Fibroblast of lung (primary cell): ENCODE measurements at regions not wholly inside any gene's neighbourhood (a gene's known extent, or its start where the extent isn't known, plus 50 kb on each side); places are given as distances from the start of the nearest gene placed in this dataset.
"Not testable (repeated sequence)": the region's sequence is repeated elsewhere in the genome, so short reads cannot be mapped to it uniquely, and the experiment has no call there.

Source experiments
- DNase-seq, 2 donors: peaks; one replicate each; pipeline versions ENCODE4 v3.0.0 to v3.0.0-alpha.2; 2010; ENCODE audit warnings: low read depth in 2 of 2
- H2AFZ ChIP-seq: 2 replicates; pipeline ENCODE4 v1.5.1; 2012; ENCODE audit warnings: low read length, control low read depth, inconsistent platforms
- H3K27ac ChIP-seq: 2 replicates; pipeline ENCODE4 v1.5.1; 2011; ENCODE audit warnings: low read length, control low read depth; ENCODE audit not compliant: insufficient read depth
- H3K27me3 ChIP-seq: 2 replicates; pipeline ENCODE4 v1.5.1; 2011; ENCODE audit warnings: mild to moderate bottlenecking, low read length; ENCODE audit not compliant: control insufficient read depth, insufficient read depth
- H3K36me3 ChIP-seq: 2 replicates; pipeline ENCODE4 v1.5.1; 2011; ENCODE audit warnings: low read length; ENCODE audit not compliant: control insufficient read depth, insufficient read depth
- H3K4me1 ChIP-seq: 2 replicates; pipeline ENCODE4 v1.5.1; 2011; ENCODE audit warnings: low read length; ENCODE audit not compliant: control insufficient read depth, insufficient read depth; ENCODE audit errors: extremely low read depth
- H3K4me2 ChIP-seq: 2 replicates; pipeline ENCODE4 v1.5.1; 2011; ENCODE audit warnings: low read length, control low read depth; ENCODE audit not compliant: insufficient read depth; ENCODE audit errors: extremely low read depth
- H3K4me3 ChIP-seq, 4 experiments: fragments of 200-600 bp in 1 of 4; sonication (generic) in 1 of 4; replicated peaks in 1 of 4; 2 replicates each; pipeline ENCODE4 v1.5.1; 2011 to 2016; ENCODE audit warnings: low read length in 4 of 4, low read depth in 3 of 4, mild to moderate bottlenecking in 3 of 4, control low read depth in 2 of 4, inconsistent platforms in 1 of 4, mixed read lengths in 1 of 4; ENCODE audit not compliant: insufficient read depth in 1 of 4; ENCODE audit errors: control extremely low read depth in 1 of 4
- H3K79me2 ChIP-seq: 2 replicates; pipeline ENCODE4 v1.5.1; 2012; ENCODE audit warnings: mild to moderate bottlenecking, low read length, inconsistent platforms; ENCODE audit not compliant: control insufficient read depth, insufficient read depth
- H3K9ac ChIP-seq: 2 replicates; pipeline ENCODE4 v1.5.1; 2011; ENCODE audit warnings: mild to moderate bottlenecking, low read length, control low read depth; ENCODE audit not compliant: insufficient read depth
- H3K9me3 ChIP-seq: 2 replicates; pipeline ENCODE4 v1.5.1; 2012; ENCODE audit warnings: low read depth, low read length; ENCODE audit not compliant: control insufficient read depth, insufficient read depth
- H4K20me1 ChIP-seq: 2 replicates; pipeline ENCODE4 v1.5.1; 2011; ENCODE audit warnings: low read length; ENCODE audit not compliant: control insufficient read depth, insufficient read depth; ENCODE audit errors: extremely low read depth
- EZH2 ChIP-seq: IDR thresholded peaks from 2 replicates; pipeline ENCODE4 v1.5.1; 2012; ENCODE audit warnings: low read length, control low read depth, mild to moderate bottlenecking; ENCODE audit errors: missing control alignments
- TF ChIP-seq, protein P1 (sequence below), 2 donors: IDR thresholded peaks in 1 of 2; conservative IDR thresholded peaks in 1 of 2; 1 replicate in 1 of 2; 2 replicates in 1 of 2; pipeline ENCODE4 v1.5.1; 2011 to 2012; ENCODE audit warnings: low read length in 2 of 2, control low read depth in 1 of 2, inconsistent platforms in 1 of 2, low read depth in 1 of 2, mild to moderate bottlenecking in 1 of 2

DNA sequence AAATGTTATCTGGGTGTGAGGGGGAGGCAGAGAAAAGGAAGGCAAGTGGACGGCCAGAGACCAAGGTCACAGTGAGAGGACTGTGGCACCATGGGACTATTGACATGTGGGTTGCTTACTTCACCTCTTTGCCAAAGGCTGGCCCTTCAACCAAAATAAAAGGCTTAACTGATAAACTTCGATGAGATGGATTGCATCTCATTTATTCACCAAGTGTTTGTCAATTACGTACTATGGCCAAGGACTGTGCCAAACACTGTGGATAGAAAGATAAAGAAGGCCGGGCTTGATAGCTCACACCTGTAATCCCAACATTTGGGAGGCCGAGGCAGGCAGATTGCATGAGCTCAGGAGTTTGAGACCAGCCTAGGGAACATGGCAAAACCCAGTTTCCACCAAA is 98.7 kb upstream of the CCBE1 start:
- Histone ChIP-seq H3K36me3 (no peaks in the 10 kb centered on the region), H3K27me3 (no peaks in the 10 kb centered on the region), H4K20me1 (no peaks in the 10 kb centered on the region), H3K9me3 (no peaks in the 10 kb centered on the region), H2AFZ (no peak overlapping the region), H3K4me1 (no peaks in the 10 kb centered on the region), H3K4me3 (no peak overlapping the region), H3K79me2 (no peaks in the 10 kb centered on the region), H3K4me2 (no peak overlapping the region), H3K9ac (no peak overlapping the region), H3K27ac (no peak overlapping the region)
- TF ChIP-seq, protein P1, sequence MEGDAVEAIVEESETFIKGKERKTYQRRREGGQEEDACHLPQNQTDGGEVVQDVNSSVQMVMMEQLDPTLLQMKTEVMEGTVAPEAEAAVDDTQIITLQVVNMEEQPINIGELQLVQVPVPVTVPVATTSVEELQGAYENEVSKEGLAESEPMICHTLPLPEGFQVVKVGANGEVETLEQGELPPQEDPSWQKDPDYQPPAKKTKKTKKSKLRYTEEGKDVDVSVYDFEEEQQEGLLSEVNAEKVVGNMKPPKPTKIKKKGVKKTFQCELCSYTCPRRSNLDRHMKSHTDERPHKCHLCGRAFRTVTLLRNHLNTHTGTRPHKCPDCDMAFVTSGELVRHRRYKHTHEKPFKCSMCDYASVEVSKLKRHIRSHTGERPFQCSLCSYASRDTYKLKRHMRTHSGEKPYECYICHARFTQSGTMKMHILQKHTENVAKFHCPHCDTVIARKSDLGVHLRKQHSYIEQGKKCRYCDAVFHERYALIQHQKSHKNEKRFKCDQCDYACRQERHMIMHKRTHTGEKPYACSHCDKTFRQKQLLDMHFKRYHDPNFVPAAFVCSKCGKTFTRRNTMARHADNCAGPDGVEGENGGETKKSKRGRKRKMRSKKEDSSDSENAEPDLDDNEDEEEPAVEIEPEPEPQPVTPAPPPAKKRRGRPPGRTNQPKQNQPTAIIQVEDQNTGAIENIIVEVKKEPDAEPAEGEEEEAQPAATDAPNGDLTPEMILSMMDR (conservative IDR thresholded peaks at IDR 0.05 in 1 of 2, IDR thresholded peaks at IDR 0.05 in 1 of 2; ENCODE audit: low read depth in 1 of 2, low read length in 2 of 2): no peak
- no peak for TF ChIP-seq EZH2
- DNase-seq: no peak

DNA sequence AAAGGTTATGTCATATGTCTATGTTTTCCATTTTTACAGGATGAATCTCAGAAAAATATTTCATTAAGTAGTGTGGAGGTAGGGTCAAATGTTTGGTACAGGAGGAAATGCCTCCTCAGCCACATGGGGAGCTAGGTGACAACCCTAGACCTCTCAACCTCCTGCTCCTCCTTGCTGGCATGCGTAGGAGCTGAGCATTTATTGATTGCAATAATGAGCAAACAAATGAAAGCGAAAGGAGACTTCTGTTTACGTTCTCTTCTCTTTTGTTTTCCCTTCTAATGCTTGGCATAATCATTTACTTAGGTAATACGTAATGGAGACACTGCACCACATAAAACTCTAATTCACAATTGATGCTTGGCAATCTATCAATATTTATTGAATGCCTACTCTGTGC is 95.1 kb upstream of the CCBE1 start:
- no peak for TF ChIP-seq EZH2
- TF ChIP-seq, protein P1 (conservative IDR thresholded peaks at IDR 0.05 in 1 of 2, IDR thresholded peaks at IDR 0.05 in 1 of 2; ENCODE audit: low read depth in 1 of 2, low read length in 2 of 2): no peak
- Histone ChIP-seq H2AFZ (no peak overlapping the region), H4K20me1 (no peaks in the 10 kb centered on the region), H3K4me3 (no peak overlapping the region), H3K27ac (no peak overlapping the region), H3K4me2 (no peak overlapping the region), H3K9ac (no peak overlapping the region), H3K4me1 (peaks cover 11% of the 10 kb centered on the region), H3K79me2 (no peaks in the 10 kb centered on the region), H3K36me3 (no peaks in the 10 kb centered on the region), H3K9me3 (no peaks in the 10 kb centered on the region), H3K27me3 (no peaks in the 10 kb centered on the region)
- DNase-seq: no peak

DNA sequence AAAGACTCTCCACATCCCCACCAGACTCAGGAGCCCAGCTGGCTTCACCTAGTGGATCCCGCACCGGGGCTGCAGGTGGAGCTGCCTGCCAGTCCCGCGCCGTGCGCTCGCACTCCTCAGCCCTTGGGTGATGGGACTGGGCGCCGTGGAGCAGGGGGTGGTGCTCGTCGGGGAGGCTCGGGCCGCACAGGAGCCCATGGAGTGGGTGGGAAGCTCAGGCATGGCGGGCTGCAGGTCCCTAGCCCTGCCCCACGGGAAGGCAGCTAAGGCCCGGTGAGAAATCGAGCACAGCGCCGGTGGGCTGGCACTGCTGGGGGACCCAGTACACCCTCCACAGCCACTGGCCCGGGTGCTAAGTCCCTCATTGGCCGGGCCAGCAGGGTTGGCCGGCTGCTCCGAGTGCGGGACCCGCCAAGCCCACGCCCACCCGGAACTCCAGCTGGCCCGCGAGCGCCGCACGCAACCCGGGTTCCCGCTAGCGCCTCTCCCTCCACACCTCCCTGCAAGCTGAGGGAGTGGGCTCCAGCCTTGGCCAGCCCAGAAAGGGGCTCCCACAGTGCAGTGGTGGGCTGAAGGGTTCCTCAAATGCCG is 93.2 kb upstream of the CCBE1 start:
- not testable (repeated sequence) for H4K20me1 ChIP-seq, H3K4me2 ChIP-seq, H3K27ac ChIP-seq, H2AFZ ChIP-seq, H3K79me2 ChIP-seq, H3K4me3 ChIP-seq, H3K36me3 ChIP-seq, H3K9me3 ChIP-seq, H3K27me3 ChIP-seq, H3K9ac ChIP-seq, DNase-seq
- peaks cover 11% of the 10 kb centered on the region for H3K4me1 ChIP-seq
